Activated CD4-positive, alpha-beta T cell treated with anti-CD3 and anti-CD28 coated beads, Interleukin-2, Interleukin-6, amounts not matched to agents 100 ng/mL and 50 ng/mL, durations not matched to agents 16 hours and 8 hours (primary cell): ENCODE measurements at regions not wholly inside any gene's neighbourhood (a gene's known extent, or its start where the extent isn't known, plus 50 kb on each side); places are given as distances from the start of the nearest gene placed in this dataset.

Experiments used
- DNase-seq: peaks from one replicate; pipeline ENCODE4 v3.0.0-alpha.2; 2020

DNA sequence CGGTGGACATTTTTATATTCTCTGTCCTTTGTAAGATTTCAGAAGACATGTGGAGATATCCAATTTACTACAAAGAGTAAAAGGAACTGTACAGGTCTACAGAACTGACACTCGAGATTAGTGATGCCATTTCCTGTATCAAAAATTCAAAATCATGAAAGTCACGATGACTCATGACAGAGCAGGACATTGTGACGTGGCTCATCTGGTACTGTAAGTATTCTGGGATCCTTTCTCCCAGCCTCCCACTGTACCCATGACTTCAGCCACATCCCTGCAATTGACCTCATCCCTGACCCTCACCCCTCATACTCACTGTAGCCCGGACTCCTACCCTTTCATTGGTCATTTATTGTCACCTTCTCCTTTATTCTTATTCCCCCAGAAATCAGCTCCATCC lies 736.5 kb downstream of the EPHA4 start:
- DNase-seq = no peak

DNA sequence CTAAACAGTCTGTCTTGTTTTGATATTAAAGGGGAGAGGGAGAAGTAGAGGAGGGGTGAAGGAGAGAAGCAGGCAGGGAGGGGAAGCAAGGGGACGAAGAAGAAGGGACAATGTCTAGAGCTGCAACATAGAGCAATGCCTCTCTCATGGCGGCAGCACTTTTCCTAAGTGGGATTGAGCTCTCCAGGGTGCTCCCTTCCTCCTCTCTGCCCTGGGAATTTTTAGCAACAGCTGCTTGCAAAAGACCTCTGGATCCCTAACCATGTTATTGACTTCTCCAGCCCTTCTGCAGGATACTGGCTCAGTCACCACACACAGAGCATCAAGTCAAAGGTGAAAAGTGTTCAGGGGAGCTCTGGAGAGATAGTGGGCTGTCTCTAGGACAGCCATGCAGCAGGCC lies 734.9 kb downstream of the EPHA4 start:
- no peak for DNase-seq

DNA sequence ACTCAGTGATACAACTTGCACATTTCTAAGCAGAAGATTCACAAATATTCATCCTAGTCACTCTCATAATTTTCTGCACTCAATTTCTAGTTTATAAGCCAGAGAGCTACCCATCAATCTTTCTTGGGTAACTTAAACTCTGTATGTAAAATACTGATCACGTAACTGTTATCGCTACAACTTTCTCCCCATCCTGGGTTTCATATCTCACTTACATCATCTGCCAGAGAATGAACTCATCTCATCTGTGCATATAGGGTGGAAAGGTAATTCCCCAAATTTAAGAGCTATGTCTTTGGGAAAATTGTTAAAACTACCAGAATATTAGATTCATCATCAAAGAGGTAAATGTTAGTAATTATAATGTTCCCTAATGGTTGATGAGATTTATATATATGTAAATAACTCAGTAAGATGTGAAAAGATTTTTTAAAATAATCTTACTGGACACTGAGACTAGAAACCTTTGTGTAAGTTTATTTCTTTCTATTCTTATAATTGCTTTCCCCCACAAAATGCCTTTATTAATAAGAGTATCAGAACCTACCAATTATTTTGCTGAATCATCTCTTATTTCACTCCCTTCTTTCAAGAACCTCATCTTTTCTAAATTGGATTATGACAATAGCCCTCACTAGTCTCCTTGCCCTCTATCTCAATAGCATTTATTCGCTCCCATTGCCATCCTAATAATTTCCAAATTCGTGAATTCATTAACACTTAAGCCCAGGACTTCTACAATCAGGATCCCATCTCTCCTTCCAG lies 729.0 kb downstream of the EPHA4 start:
- DNase-seq = no peak

DNA sequence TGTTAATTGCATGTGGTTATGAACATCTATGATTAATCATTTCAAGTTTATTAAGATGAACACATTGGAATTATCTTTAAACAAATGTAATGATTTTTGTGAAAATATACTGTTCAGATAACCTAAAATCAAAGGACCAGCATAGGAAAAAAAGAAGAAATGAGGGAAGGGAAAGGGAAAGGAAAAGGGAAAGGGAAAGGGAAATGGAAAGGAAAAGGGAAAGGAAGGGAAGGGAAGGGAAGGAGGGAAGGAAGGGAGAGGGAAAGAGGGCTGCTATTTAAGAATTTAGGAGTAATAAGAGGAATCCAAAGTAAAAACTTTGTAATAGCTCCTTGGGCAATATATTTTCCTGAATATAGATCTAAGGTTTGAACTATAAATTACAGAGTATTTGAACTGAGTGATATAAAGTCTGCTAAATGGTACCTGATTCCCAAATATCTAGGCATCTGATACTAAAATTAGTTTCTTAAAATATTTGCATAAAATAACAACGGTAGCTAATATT lies 726.3 kb downstream of the EPHA4 start:
- no peak for DNase-seq

DNA sequence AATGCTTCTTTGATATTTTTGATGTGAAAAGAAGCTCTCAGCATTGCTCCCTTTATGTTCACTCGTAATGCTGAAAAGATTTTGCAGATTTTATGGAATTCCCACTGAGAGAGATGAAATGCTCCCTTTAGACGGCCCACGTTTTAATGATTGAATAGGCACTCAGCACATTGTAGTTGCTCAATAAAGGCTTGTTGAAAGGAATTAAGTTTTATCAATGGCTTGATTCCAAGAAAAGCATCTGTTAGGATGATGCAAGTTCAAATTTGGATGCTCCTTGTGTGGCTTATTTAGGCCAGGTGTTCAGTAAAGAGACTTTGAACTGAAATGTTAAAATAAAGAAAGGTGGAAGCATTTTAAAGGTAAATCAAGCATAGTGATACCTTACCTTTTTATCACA lies 725.1 kb downstream of the EPHA4 start:
- DNase-seq = no peak

DNA sequence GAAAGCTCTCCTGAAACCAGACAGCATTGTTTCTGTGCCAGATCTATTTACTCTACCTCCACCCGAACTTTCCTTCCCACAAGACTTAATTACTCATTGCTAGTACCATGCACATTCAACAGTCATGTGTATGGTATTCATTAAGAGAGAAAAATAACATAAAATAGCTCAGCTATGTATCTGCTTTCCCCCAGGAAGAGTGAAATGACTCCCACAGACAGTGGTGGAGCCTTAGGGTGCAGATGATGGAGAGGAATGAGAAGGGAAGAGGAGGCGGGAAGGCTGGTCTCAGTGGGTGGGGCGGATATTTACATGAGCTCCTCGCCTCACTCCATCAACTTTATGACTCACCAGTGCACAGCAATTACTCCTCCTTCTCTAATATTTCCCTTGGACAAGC lies 724.5 kb downstream of the EPHA4 start:
- DNase-seq = no peak

DNA sequence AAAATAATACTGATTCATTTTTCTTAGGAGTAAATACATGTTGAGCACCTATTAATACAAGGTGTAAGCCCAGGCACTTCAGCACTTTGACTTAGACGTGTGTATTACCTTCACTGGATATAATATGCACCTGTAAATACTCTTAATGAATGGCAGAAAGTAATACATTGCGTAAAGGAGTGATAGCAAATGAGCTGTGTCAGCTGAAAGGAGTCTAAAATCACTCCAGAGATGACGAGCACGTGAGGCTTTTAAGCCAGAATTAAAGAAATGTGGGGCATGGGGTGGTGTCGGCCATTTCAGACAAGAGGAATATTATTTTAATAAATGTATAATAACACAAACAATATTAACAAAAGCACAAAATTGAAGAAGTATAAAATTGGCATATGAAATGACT lies 722.7 kb downstream of the EPHA4 start:
- DNase-seq = no peak

DNA sequence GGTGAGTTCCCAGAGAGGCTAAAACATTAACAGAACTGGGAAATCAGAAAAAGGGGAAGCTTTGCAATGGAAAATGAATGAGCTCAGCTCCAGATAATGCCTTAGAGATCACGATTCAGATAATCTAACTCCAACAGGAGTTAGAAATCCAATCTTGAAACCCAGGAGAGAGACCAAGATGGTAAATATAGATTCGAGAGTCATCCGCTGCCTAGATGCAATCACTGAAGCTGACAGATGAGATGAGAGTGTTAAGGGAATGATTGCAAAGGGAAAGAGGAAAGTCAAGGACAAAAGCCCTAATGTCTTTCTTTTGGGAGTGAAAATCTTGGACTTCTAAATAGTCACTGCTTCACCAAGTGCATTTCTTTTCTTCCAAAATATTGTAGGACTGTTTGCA lies 722.0 kb downstream of the EPHA4 start:
- DNase-seq = no peak

DNA sequence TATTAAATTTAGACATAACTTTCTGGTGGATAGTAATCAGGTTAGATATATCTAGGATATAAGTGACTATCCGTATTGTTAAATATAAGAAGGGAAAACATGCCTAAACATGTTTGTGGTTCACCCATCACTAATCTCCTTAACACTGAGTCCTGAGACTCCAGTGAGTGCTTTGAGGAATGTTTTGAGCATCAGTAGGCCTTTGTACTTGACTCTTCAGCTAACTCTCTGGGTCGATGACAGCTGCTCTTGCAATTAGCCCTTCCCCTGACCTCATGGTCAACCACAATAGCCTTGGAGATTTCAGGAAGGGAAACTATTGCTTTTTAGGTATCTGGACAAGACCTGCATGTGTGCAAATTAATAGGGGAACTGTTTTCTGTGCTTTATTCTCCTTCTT lies 716.8 kb downstream of the EPHA4 start:
- DNase-seq = no peak

DNA sequence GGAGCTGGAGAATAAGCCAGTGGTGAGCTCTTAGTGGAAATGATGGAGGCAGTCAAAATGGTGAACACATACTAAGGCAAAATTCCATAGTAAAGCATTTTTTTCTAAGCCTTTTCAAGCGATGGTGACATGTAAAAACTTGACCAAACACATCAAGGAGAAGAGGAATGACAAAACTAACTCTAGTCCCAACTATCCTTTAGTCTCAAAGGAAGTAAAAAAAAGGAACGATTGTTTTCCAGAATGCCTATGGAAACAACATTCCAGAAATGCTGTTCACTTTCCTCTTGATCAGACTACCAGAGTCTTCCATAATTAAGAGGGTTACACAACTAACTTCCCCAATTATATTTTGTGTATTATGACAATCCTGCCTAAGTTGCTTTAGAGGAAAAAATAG lies 715.6 kb downstream of the EPHA4 start:
- no peak for DNase-seq

DNA sequence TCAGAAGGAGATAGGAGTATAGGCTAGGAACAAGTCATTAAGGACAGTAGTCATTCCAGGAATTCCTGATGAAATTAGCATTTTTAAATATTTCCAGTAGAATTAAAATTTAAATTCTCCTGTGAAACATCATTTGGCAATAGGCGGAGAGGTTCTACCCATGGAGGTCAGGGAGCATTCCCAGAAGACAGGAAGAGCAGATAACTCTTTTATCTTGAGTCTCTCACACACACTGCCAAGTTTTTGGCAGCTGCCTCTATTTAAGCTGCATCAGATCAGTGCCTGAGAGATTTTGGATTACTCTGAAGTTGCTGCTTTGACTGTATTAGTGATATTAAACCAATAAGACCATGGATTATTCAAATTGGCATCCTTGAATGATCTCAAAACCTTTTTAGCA lies 714.7 kb downstream of the EPHA4 start:
- no peak for DNase-seq

DNA sequence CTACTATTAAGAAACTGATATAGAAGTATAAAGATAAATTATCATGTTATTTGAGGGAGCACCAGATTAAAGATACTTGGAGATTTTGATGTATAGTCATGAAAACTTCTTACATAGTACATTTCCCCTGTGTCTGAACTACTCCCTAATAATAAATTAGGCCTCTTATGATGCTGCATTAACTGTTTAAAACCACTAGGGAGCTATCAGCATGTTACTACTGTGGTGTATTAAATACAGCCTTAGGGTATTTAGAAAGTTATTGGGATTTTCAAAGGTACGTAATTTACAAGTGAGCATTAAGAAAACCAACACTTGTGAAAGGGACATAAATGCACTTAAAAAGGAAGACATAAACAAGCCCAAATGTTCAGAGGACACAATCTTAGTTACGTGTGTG lies 714.0 kb downstream of the EPHA4 start:
- no peak for DNase-seq

DNA sequence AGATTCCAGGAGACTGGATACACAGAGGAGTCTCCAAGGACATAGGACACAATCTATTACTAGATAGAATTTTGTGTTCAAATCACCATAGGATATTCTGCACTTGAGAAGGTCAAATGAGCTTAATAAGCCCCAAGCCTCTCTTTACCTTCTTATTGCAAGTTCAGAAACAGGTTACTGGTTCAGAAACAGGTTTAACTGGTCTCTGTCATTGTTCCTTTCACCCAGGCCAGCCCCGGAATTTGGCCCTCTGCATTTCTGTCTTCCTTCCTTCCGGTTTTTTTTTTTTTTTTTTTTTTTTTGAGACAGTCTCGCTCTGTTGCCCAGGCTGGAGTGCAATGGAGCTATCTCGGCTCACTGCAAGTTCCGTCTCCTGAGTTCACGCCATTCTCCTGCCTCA lies 700.2 kb downstream of the EPHA4 start:
- DNase-seq = no peak

DNA sequence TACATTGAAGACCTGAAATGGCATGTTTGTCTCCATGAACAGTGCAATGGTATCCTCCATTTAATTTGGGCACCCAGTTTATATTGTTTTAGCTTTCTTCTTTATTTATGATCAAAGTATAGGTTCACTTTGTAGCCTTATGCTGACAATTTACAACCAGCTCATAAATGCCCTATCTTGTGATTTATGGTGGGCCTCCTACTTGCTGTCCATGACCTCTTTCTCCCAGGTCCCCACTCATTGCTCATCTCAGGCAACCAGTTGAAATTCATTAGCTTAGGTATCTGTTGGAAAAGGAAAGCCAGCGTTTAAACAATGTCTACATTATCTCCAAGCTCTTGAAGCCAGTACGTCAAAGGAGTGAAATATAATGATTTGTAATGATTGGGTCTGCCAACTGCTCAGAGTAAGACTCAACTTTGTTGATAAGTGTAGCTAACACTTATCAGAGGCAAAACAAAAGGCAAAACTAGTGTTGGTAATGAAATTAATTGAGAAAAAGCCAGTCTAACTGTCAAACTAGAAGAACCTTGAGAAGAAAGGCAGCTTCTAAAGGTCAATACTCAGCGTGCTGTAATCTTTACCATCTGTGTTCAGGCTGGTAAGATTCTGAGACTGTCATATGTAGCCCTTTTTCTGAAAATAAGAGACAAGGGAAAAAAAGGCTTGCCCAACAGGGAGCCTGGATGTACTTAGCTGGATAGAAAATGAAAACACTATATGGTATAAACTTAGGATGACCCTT lies 695.9 kb downstream of the EPHA4 start:
- DNase-seq = no peak

DNA sequence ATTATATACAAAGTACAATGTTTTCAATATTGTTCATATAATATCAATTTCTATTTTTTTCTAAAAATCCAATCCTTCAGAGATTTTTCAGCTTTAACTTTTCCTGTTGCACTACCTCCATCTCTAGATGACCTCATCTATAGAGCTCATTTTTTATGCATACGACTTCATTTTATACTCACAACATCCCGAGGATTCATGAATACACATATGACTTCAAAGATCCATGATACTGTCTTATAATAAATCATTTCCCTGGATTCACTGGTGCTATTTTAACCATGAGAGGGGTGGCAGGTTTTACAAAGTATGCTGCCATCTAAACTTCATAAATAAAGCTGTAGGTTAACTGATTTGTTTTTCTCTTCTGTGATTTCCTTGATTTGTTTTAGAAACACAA lies 694.6 kb downstream of the EPHA4 start:
- DNase-seq = no peak

DNA sequence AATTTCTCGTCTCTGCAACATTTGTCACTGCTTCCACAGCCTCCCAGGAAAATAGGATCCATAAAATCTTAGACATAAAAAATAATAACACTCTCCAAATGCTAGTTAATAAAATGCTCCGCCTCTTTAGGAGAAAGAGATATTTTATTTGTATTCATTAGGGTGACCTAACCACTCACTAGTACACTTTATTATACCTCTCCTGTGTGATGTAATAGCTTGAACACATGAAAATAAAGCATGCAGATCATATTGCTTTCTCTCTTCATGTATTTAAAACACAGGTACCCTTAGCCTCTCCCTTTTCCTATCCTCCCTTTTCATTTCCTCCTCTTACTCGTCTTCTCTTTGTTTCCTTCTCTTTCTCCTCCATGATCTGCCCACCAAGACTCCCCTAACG lies 694.2 kb downstream of the EPHA4 start:
- no peak for DNase-seq

DNA sequence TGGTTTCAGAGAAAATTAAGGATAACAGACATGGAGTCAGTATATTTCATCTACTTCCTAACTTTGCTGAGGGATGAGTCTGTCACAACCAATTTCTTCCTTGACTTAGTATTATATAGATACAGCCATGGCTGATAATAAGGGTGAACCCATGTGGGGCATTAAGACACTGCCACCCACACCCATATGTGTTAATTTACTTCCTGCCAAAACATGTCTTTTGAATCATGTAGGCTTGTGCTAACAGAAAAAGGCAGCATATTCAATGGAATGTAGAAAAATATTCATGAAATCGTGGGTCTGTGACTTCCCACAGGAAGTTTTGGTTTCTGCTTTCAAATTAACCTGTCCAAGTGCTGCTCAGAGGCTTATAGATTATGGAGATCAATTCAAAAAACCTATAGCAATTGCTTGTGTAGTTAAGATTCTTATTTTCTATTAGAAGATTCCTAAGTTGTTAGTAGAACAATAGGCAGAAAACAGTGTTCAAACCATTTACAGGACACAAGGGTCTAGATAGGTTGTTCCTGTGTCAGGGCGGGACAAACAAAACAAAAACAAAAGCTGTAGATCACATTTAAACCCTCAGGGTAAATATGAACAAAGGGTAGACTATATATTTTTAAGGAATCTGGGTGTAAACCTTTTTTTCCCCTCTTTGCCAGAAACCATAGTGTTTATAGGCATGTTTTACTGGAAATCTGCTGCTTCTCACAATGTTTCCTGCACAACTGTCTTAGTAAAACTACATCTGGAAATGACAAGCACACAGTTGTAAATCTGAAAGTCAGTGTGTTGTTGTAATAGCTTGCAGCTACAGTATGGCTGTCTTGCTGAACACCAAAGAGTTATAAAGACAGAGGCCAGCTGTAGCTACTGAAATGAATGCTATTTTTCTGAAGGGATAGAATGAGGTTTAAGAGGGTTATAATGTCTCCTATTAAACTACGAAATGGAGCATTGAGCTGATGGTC lies 691.2 kb downstream of the EPHA4 start:
- no peak for DNase-seq

DNA sequence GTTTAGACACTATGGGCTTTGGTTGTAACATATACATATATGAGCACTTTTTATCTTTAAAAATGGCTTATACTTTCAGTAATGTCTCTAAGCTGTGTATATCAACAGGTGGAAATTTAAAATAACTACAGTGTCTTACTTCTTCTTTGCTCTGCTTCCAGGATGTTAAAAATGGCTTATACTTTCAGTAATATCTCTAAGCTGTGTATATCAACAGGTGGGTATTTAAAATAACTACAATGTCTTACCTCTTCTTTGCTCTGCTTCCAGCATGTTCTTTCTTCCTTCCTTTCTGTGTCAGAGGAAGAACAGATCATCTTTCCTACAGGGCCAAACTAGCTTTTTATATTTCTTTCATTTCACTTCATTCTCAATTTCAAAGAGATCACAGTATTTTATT lies 689.6 kb downstream of the EPHA4 start:
- no peak for DNase-seq

DNA sequence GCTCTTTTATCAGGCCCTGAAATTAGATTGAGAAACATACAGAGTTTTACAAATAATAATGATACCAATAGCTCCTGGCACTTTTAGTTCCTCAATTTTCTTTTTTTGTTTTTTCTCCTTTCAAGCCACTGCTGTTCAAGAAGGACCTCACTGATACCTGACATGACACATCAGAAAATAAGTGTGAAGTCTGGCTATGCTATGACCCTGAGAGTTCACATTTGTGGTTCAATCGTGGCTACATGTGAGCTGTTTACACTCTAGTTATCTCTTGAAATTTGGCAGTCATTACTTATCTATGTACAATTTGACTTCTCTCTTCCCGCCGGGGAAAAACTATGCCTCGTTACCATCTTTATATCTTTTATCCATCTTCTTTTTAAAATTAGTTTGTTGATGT lies 686.5 kb downstream of the EPHA4 start:
- DNase-seq = no peak

DNA sequence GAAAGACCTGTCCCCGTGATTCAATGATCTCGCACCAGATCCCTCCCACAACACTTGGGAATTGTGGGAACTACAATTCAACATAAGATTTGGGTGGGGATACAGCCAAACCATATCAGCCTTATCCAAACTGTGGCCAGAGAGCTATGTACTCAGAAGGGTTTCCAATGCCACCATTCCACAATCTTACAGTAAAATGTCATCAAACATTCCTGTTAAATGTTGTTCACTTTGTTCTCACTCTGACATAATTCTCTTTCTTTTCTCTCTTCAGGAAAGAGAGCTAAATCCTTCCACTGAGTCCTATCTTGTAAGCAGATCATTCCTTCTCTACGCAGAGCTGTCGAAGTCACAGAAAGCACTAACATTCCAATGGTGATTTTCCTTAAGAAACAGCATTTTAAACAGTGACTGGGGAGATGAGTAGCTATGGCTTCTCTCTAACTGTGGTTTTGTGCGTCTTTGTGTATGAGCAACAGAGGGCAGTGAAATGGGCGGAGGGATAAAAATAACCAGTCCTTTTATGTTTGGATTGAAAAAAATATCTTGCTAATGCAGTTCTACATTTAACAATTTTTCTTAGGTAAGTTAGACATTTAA lies 684.7 kb downstream of the EPHA4 start:
- no peak for DNase-seq

DNA sequence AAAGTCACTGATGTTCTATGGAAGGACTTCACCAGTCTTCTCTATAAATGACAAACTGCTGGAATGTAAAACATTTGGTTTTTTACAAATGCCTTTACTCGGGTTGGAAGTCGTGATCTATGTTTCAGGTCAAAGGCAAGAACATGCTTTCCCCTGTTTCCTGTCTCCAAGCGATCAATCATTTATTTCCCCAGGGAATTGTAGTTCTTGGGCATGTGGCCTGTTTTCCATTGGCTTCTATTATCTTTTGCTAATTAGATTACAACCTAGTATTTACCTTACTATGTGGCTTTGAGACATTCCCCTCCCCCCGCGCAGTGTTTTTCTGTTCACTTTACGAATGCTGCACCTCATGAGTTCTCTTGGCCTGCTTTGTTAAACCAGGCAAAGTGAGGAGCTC lies 684.2 kb downstream of the EPHA4 start:
- DNase-seq = no peak

DNA sequence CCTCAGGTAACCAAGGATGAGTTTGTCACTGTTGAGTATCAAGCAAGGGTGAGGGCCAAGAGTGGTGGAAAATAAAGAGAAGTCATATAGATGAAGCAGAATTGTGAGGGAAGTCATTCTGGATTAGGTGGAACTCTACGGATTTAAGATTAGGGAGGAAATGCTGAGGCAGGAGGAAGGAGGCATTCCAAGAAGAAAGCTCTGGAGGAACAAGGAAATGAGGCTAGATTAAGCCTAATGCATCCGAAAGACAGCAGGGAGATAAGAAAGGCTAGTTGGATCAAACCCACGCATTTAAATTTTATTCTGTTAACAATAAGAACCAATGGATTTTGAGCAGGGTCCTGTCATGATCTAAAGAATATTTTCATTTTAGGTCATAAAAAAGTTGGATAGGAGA lies 681.2 kb downstream of the EPHA4 start:
- no peak for DNase-seq

DNA sequence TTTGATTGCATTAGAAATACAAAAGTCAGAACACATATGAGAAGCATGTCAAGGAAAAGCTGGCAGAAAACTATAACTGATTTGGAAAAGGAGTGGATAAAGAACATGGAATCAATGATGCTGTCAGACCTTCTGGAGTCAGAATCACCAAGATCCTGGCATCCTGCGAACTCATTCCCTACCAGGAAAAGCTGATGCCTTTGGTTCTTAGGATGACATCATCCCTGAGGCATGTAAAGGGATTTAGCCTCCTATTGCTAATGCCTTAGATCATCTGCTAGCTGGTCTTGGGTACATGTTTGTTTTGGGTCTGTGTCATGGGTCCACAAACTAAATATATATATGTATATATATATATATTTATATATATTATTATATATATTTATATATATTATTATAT lies 680.7 kb downstream of the EPHA4 start:
- no peak for DNase-seq
